ENCODE measurements at regions not wholly inside any gene's neighbourhood (a gene's known extent, or its start where the extent isn't known, plus 50 kb on each side); places are given as distances from the start of the nearest gene placed in this dataset.

DNA sequence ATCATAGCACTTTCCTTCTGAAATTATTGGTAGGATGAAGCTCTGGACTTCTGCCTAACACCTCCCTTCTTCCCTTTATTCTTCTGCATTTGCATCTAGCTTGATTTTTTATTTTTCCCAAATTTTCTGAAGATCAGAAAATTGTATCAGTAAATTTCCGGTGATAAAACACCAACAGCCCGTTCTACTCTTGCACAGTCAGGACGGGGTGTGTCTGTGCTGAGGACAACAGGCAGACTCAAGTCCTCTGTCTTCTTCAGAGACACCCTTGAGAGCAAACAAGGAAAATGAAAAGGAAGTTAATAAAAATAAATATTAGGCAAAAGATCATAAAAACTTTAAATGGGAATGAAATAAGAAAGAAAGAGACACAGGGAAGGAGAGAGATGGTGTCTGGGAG is 120.7 kb downstream of the ARL4C start:
- POLR2A ChIA-PET = interaction anchor here in 1 of 2 donors (0.6 kb wide), 1 partner anchor 76 kb away, joined by 3 read pairs; no protein-coding TSS in a partner anchor

GRCh38 chr2:234375176-234375880 is 121.6 kb downstream of the ARL4C start:
- Mint-ChIP-seq H3K4me1 (peaks cover 37 to 54% (median 52%) of the 10 kb centered on the region in 3 donors), H3K27me3 (no peaks in the 10 kb centered on the region), H3K27ac (peak overlapping the region; percentile 48 to 62), H3K9me3 (no peaks in the 10 kb centered on the region), H3K4me3 (no peak overlapping the region), H3K36me3 (no peaks in the 10 kb centered on the region)
- no peaks in the 10 kb centered on the region for H3K27me3 ChIP-seq (replicated peaks in 1 of 2; ENCODE audit: control insufficient read depth in 2 of 2, extremely low read depth in 1 of 2, insufficient read depth in 2 of 2, low read length in 1 of 2)
- POLR2A ChIA-PET = interaction anchor here in 1 of 2 donors (0.6 kb wide), 1 partner anchor 77 kb away, joined by 3 read pairs; no protein-coding TSS in a partner anchor
- H3K27ac ChIP-seq (ENCODE audit: low read length) = no peak overlapping the region
- H3K4me1 ChIP-seq (ENCODE audit: control insufficient read depth in 1 of 2, extremely low read depth in 1 of 2, insufficient read depth in 2 of 2, low read length in 2 of 2) = peaks cover 28 to 38% of the 10 kb centered on the region in 2 experiments
- no peaks in the 10 kb centered on the region for H3K9me3 ChIP-seq
- H3K36me3 ChIP-seq (ENCODE audit: control insufficient read depth in 2 of 2, extremely low read depth in 1 of 2, insufficient read depth in 1 of 2, low read length in 1 of 2) = no peaks in the 10 kb centered on the region
- no peak overlapping the region for H3K4me3 ChIP-seq (ENCODE audit: control insufficient read depth in 1 of 2, extremely low read depth in 1 of 2, low read length in 1 of 2)
- 75% methylated on average over 1 of the region's 6 CpGs for WGBS (ENCODE audit: insufficient coverage)
- DNase-seq (no peak), ATAC-seq (replicated peaks in 1 of 4) (no peak)
- CTCF ChIA-PET = no interaction called here

More for the DNA sequence above, 120.7 kb downstream of the ARL4C start:
- H3K9me3 ChIP-seq = no peaks in the 10 kb centered on the region
- H3K27ac Mint-ChIP-seq = no peak overlapping the region
- H3K4me1 Mint-ChIP-seq = peaks cover 29 to 46% (median 43%) of the 10 kb centered on the region in 3 donors
- H3K4me3 ChIP-seq (ENCODE audit: control insufficient read depth in 1 of 2, extremely low read depth in 1 of 2, low read length in 1 of 2) = no peak overlapping the region
- DNase-seq (no peak), ATAC-seq (replicated peaks in 1 of 4) (no peak)
- H3K27me3 ChIP-seq (replicated peaks in 1 of 2; ENCODE audit: control insufficient read depth in 2 of 2, extremely low read depth in 1 of 2, insufficient read depth in 2 of 2, low read length in 1 of 2) = no peaks in the 10 kb centered on the region
- H3K36me3 ChIP-seq (ENCODE audit: control insufficient read depth in 2 of 2, extremely low read depth in 1 of 2, insufficient read depth in 1 of 2, low read length in 1 of 2) = no peaks in the 10 kb centered on the region
- CTCF ChIA-PET = no interaction called here
- H3K27me3 Mint-ChIP-seq = no peaks in the 10 kb centered on the region
- WGBS (ENCODE audit: insufficient coverage) = 93% methylated on average over 3 of the region's 3 CpGs
- peaks cover 24 to 30% of the 10 kb centered on the region in 2 experiments for H3K4me1 ChIP-seq (ENCODE audit: control insufficient read depth in 1 of 2, extremely low read depth in 1 of 2, insufficient read depth in 2 of 2, low read length in 2 of 2)
- H3K27ac ChIP-seq (ENCODE audit: low read length) = no peak overlapping the region
- H3K36me3 Mint-ChIP-seq = no peaks in the 10 kb centered on the region
- no peaks in the 10 kb centered on the region for H3K9me3 Mint-ChIP-seq
- no peak overlapping the region for H3K4me3 Mint-ChIP-seq

DNA sequence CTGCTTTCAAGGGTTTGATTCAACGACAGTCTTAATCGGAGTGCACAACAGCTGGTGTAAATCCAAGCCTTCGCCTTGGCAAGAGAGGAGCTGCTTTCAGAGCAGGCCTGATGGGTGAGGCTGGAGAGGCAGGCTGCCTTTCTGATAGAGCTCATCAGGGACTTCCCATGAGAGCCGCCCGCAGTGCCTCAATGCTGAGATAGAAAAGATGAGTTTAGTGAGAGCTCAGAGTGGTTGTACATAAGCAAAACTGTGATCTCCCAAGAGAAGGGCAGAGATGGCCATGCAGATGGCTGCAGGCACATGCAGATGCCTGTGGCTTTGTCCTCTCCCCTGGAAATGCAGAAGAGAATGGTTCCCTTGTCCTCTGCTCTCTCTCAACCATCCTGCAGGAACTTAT is 122.1 kb downstream of the ARL4C start:
- Histone ChIP-seq H3K36me3 (ENCODE audit: control insufficient read depth in 2 of 2, extremely low read depth in 1 of 2, insufficient read depth in 1 of 2, low read length in 1 of 2) (no peaks in the 10 kb centered on the region), H3K4me3 (ENCODE audit: control insufficient read depth in 1 of 2, extremely low read depth in 1 of 2, low read length in 1 of 2) (no peak overlapping the region), H3K27me3 (replicated peaks in 1 of 2; ENCODE audit: control insufficient read depth in 2 of 2, extremely low read depth in 1 of 2, insufficient read depth in 2 of 2, low read length in 1 of 2) (no peaks in the 10 kb centered on the region), H3K9me3 (no peaks in the 10 kb centered on the region), H3K4me1 (ENCODE audit: control insufficient read depth in 1 of 2, extremely low read depth in 1 of 2, insufficient read depth in 2 of 2, low read length in 2 of 2) (peaks cover 28 to 44% of the 10 kb centered on the region in 2 experiments), H3K27ac (ENCODE audit: low read length) (no peak overlapping the region)
- Mint-ChIP-seq H3K27me3 (no peaks in the 10 kb centered on the region), H3K4me3 (no peak overlapping the region), H3K27ac (peak overlapping the region in 1 of 2 donors; percentile 62), H3K36me3 (no peaks in the 10 kb centered on the region), H3K9me3 (no peaks in the 10 kb centered on the region), H3K4me1 (peaks cover 43 to 60% (median 58%) of the 10 kb centered on the region in 3 donors)
- CTCF ChIA-PET = no interaction called here
- POLR2A ChIA-PET = no interaction called here
- no peak for ATAC-seq (replicated peaks in 1 of 4)
- WGBS (ENCODE audit: insufficient coverage) = 94% methylated on average over 5 of the region's 5 CpGs
- DNase-seq = no peak

- no peaks in the 10 kb centered on the region for H3K27me3 ChIP-seq (replicated peaks in 1 of 2; ENCODE audit: control insufficient read depth in 2 of 2, extremely low read depth in 1 of 2, insufficient read depth in 2 of 2, low read length in 1 of 2)
- peaks cover 30 to 46% of the 10 kb centered on the region in 2 experiments for H3K4me1 ChIP-seq (ENCODE audit: control insufficient read depth in 1 of 2, extremely low read depth in 1 of 2, insufficient read depth in 2 of 2, low read length in 2 of 2)
- no peaks in the 10 kb centered on the region for H3K9me3 ChIP-seq
- DNase-seq = peak in 1 of 35 experiments; percentile 20
- no peak for ATAC-seq (replicated peaks in 1 of 4)
- Mint-ChIP-seq H3K4me1 (peaks cover 49 to 64% (median 63%) of the 10 kb centered on the region in 3 donors), H3K27ac (peak overlapping the region in 1 of 2 donors; percentile 91), H3K4me3 (no peak overlapping the region), H3K36me3 (no peaks in the 10 kb centered on the region), H3K9me3 (no peaks in the 10 kb centered on the region), H3K27me3 (no peaks in the 10 kb centered on the region)
- H3K4me3 ChIP-seq (ENCODE audit: control insufficient read depth in 1 of 2, extremely low read depth in 1 of 2, low read length in 1 of 2) = no peak overlapping the region
- ChIA-PET CTCF (interaction anchor here in 1 of 2 donors (1.5 kb wide), 1 partner anchor 126 kb away, joined by 3 read pairs; no protein-coding TSS in a partner anchor), POLR2A (interaction anchor here in 1 of 2 donors (0.6 kb wide), 1 partner anchor 49 kb away, joined by 4 read pairs; no protein-coding TSS in a partner anchor)
- WGBS (ENCODE audit: insufficient coverage) = 86% methylated on average over 5 of the region's 8 CpGs
- H3K36me3 ChIP-seq (ENCODE audit: control insufficient read depth in 2 of 2, extremely low read depth in 1 of 2, insufficient read depth in 1 of 2, low read length in 1 of 2) = no peaks in the 10 kb centered on the region
- no peak overlapping the region for H3K27ac ChIP-seq (ENCODE audit: low read length)
Measured at GRCh38 chr2:234374150-234374508, 122.8 kb downstream of the ARL4C start.

DNA sequence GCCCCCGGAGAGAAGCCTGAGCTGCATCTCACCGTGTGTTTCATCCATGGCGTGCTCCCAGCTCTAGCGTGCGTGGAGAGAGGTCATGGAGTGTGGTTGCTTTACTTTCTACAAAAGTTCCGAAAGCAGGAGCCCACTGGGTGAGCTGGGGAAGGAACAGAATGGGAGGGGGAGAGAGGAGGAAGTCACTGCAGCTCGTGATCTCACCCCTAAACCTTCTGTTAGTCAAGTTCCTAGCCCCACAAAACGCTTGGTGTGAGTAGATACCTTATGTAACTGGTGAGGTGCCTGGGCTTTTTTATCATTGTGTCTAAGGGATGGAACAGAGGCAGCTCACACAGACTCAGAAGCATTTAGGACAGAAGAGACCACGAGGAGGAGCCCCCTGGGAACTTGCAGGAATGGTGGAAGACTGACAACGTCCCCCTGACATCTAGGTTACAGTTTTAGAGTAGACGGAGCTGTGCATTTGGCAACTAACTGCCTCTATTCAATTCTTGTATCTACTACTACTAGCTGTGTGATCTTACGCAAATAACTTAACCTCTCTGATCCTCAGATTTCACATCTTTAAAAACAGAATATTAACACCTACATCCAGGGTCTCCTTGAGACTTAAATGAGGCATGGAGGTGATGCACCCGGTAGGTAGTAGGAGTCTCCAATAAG is 123.3 kb downstream of the ARL4C start:
- peak in 3 of 35 experiments; percentile 14 to 36 (median 35) for DNase-seq
- WGBS (ENCODE audit: insufficient coverage) = 89% methylated on average over 3 of the region's 13 CpGs
- Histone ChIP-seq H3K4me1 (ENCODE audit: control insufficient read depth in 1 of 2, extremely low read depth in 1 of 2, insufficient read depth in 2 of 2, low read length in 2 of 2) (peaks cover 32 to 51% of the 10 kb centered on the region in 2 experiments), H3K27me3 (replicated peaks in 1 of 2; ENCODE audit: control insufficient read depth in 2 of 2, extremely low read depth in 1 of 2, insufficient read depth in 2 of 2, low read length in 1 of 2) (no peaks in the 10 kb centered on the region), H3K27ac (ENCODE audit: low read length) (peak overlapping the region; percentile 45), H3K4me3 (ENCODE audit: control insufficient read depth in 1 of 2, extremely low read depth in 1 of 2, low read length in 1 of 2) (no peak overlapping the region), H3K9me3 (no peaks in the 10 kb centered on the region), H3K36me3 (ENCODE audit: control insufficient read depth in 2 of 2, extremely low read depth in 1 of 2, insufficient read depth in 1 of 2, low read length in 1 of 2) (no peaks in the 10 kb centered on the region)
- H3K36me3 Mint-ChIP-seq = no peaks in the 10 kb centered on the region
- ChIA-PET POLR2A (interaction anchor here (0.6 to 1.2 kb wide), 4 partner anchors 50 to 1852 kb away, joined by 3 to 4 read pairs (median 4); no protein-coding TSS in a partner anchor), CTCF (interaction anchor here in 1 of 2 donors (1.5 kb wide), 1 partner anchor 127 kb away, joined by 3 read pairs; no protein-coding TSS in a partner anchor)
- peak; percentile 16 to 40 (median 28) for ATAC-seq (replicated peaks in 1 of 4)
- peaks cover 54 to 69% (median 69%) of the 10 kb centered on the region in 3 donors for H3K4me1 Mint-ChIP-seq
- H3K9me3 Mint-ChIP-seq = no peaks in the 10 kb centered on the region
- no peaks in the 10 kb centered on the region for H3K27me3 Mint-ChIP-seq
- peak overlapping the region; percentile 87 to 91 for H3K27ac Mint-ChIP-seq
- peak overlapping the region in 2 of 3 donors; percentile 14 to 86 for H3K4me3 Mint-ChIP-seq

DNA sequence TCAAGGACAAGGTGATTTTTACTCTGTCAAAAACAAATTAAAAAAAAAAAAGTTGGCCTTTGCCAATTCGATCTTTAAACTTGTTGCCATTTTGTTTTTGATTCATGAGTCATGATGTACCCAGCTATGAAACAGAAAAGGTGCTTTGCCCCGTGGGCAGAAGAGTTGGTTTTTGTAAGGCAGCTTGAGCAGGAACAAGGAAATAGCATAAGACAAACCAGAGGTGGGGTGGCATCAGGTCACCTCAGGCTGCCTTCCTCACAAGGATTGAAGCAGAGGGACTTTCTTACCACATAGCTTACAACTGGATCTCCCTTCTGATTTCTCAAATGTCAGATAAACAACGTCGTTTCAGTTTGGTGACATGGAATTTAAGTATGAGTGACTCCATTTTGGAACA is 123.8 kb downstream of the ARL4C start:
- Histone ChIP-seq H3K4me1 (ENCODE audit: control insufficient read depth in 1 of 2, extremely low read depth in 1 of 2, insufficient read depth in 2 of 2, low read length in 2 of 2) (peaks cover 37 to 56% of the 10 kb centered on the region in 2 experiments), H3K27ac (ENCODE audit: low read length) (peak overlapping the region; percentile 45), H3K9me3 (no peaks in the 10 kb centered on the region), H3K36me3 (ENCODE audit: control insufficient read depth in 2 of 2, extremely low read depth in 1 of 2, insufficient read depth in 1 of 2, low read length in 1 of 2) (no peaks in the 10 kb centered on the region), H3K27me3 (replicated peaks in 1 of 2; ENCODE audit: control insufficient read depth in 2 of 2, extremely low read depth in 1 of 2, insufficient read depth in 2 of 2, low read length in 1 of 2) (no peaks in the 10 kb centered on the region), H3K4me3 (ENCODE audit: control insufficient read depth in 1 of 2, extremely low read depth in 1 of 2, low read length in 1 of 2) (no peak overlapping the region)
- Mint-ChIP-seq H3K4me1 (peaks cover 60 to 75% (median 74%) of the 10 kb centered on the region in 3 donors), H3K27ac (peak overlapping the region; percentile 87 to 91), H3K9me3 (no peaks in the 10 kb centered on the region), H3K36me3 (no peaks in the 10 kb centered on the region), H3K27me3 (no peaks in the 10 kb centered on the region), H3K4me3 (peak overlapping the region; percentile 14 to 86 (median 35))
- 20% methylated on average over 1 of the region's 4 CpGs for WGBS (ENCODE audit: insufficient coverage)
- ChIA-PET POLR2A (interaction anchor here (0.6 to 1.2 kb wide), 7 partner anchors 26 to 1851 kb away, joined by 3 to 15 read pairs (median 3); no protein-coding TSS in a partner anchor), CTCF (interaction anchor here in 1 of 2 donors (1.5 kb wide), 1 partner anchor 127 kb away, joined by 3 read pairs; no protein-coding TSS in a partner anchor)
- DNase-seq (peak in 13 of 35 experiments; percentile 8 to 56 (median 24)), ATAC-seq (replicated peaks in 1 of 4) (peak; percentile 24 to 69 (median 52))
